Activated CD4-positive, alpha-beta T cell treated with anti-CD3 and anti-CD28 coated beads for 4 hours (primary cell): ENCODE measurements at regions not wholly inside any gene's neighbourhood (a gene's known extent, or its start where the extent isn't known, plus 50 kb on each side); places are given as distances from the start of the nearest gene placed in this dataset.

Experiments
- DNase-seq, 2 donors: peaks; one replicate each; pipeline ENCODE4 v3.0.0-alpha.2; 2020

- no peak for DNase-seq
Measured at GRCh38 chr19:46945694-46946489, 73.7 kb upstream of the NPAS1 start.

- DNase-seq, result no peak
Measured at GRCh38 chr19:46946611-46947238, 72.9 kb upstream of the NPAS1 start.

- no peak for DNase-seq
Measured at GRCh38 chr19:46947866-46948265, 71.8 kb upstream of the NPAS1 start.

- no peak for DNase-seq
Measured at GRCh38 chr19:46950526-46951170, 69.0 kb upstream of the NPAS1 start.

GRCh38 chr19:46951171-46951986 lies 68.3 kb upstream of the NPAS1 start:
- peak; percentile 18 to 23 for DNase-seq

- DNase-seq, result no peak
Measured at GRCh38 chr19:46952874-46953273, 66.8 kb upstream of the NPAS1 start.

GRCh38 chr19:46953955-46954501 lies 65.6 kb upstream of the NPAS1 start:
- DNase-seq, result no peak

- DNase-seq, result no peak
Measured at GRCh38 chr19:46954502-46954992, 65.1 kb upstream of the NPAS1 start.

- peak; percentile 41 to 48 for DNase-seq
Measured at GRCh38 chr19:46954993-46955812, 64.4 kb upstream of the NPAS1 start.

GRCh38 chr19:46955813-46956371 lies 63.7 kb upstream of the NPAS1 start:
- DNase-seq, result no peak

- DNase-seq, result no peak
Measured at GRCh38 chr19:46958532-46958931, 61.1 kb upstream of the NPAS1 start.

- DNase-seq, result no peak
Measured at GRCh38 chr19:46959894-46960556, 59.6 kb upstream of the NPAS1 start.

- no peak for DNase-seq
Measured at GRCh38 chr19:46962030-46962570, 57.5 kb upstream of the NPAS1 start.

- no peak for DNase-seq
Measured at GRCh38 chr19:46963093-46963734, 56.4 kb upstream of the NPAS1 start.

- peak; percentile 6 to 28 for DNase-seq
Measured at GRCh38 chr19:46967578-46968032, 52.0 kb upstream of the NPAS1 start.
